22Rv1 (cell line): ENCODE measurements at regions not wholly inside any gene's neighbourhood (a gene's known extent, or its start where the extent isn't known, plus 50 kb on each side); places are given as distances from the start of the nearest gene placed in this dataset.

ENCODE experiments used
- CTCF ChIP-seq: fragments of 450-650 bp; IDR thresholded peaks from 2 replicates; pipeline ENCODE4 v1.5.1; 2017; ENCODE audit warnings: mild to moderate bottlenecking
- ZFX ChIP-seq: fragments of 450-650 bp; IDR thresholded peaks from 2 replicates; pipeline ENCODE4 v1.6.1; 2017; ENCODE audit warnings: antibody characterized with exemption, borderline replicate concordance

GRCh38 chr4:149175549-149175948 is 640.1 kb downstream of the IQCM start:
- TF ChIP-seq CTCF (no peak), ZFX (no peak)
